Liver (tissue), 8 donors: ENCODE measurements at regions not wholly inside any gene's neighbourhood (a gene's known extent, or its start where the extent isn't known, plus 50 kb on each side); places are given as distances from the start of the nearest gene placed in this dataset.
"Not testable (repeated sequence)": the region's sequence is repeated elsewhere in the genome, so short reads cannot be mapped to it uniquely, and the experiment has no call there.

Source experiments
- DNase-seq: peaks from one replicate; pipeline ENCODE4 v3.0.0-alpha.2; 2017; ENCODE audit warnings: low spot score
- H3K27ac ChIP-seq, 2 donors: one replicate each; pipeline ENCODE4 v1.7.0; 2013; ENCODE audit warnings: inconsistent platforms in 2 of 2, low read length in 2 of 2, control low read depth in 1 of 2, low read depth in 1 of 2, mild to moderate bottlenecking in 1 of 2
- H3K27me3 ChIP-seq, 4 donors: one replicate each; pipeline versions ENCODE4 v1.6.1 to v1.7.0; 2013; ENCODE audit warnings: low read length in 3 of 4, inconsistent platforms in 1 of 4, mild to moderate bottlenecking in 1 of 4, moderate library complexity in 1 of 4; ENCODE audit not compliant: control insufficient read depth in 4 of 4, insufficient read depth in 4 of 4
- H3K36me3 ChIP-seq, 4 donors: one replicate each; pipeline versions ENCODE4 v1.6.1 to v1.7.0; 2013; ENCODE audit warnings: low read length in 3 of 4, mild to moderate bottlenecking in 3 of 4, low read depth in 1 of 4, moderate library complexity in 1 of 4; ENCODE audit not compliant: control insufficient read depth in 4 of 4, insufficient read depth in 3 of 4
- H3K4me1 ChIP-seq, 4 donors: one replicate each; pipeline versions ENCODE4 v1.6.1 to v1.7.0; 2013; ENCODE audit warnings: low read length in 3 of 4, mild to moderate bottlenecking in 3 of 4, moderate library complexity in 1 of 4; ENCODE audit not compliant: control insufficient read depth in 4 of 4, insufficient read depth in 4 of 4
- H3K4me3 ChIP-seq, 3 donors: one replicate each; pipeline versions ENCODE4 v1.6.1 to v1.7.0; 2013; ENCODE audit warnings: low read length in 3 of 3, control low read depth in 1 of 3, low read depth in 1 of 3, mild to moderate bottlenecking in 1 of 3
- H3K9ac ChIP-seq, 2 donors: one replicate each; pipeline ENCODE4 v1.7.0; 2013; ENCODE audit warnings: low read length in 2 of 2, mild to moderate bottlenecking in 2 of 2, moderate library complexity in 2 of 2, control low read depth in 1 of 2, low read depth in 1 of 2
- H3K9me3 ChIP-seq, 4 donors: one replicate each; pipeline versions ENCODE4 v1.6.1 to v1.7.0; 2013; ENCODE audit warnings: low read length in 3 of 4; ENCODE audit not compliant: control insufficient read depth in 4 of 4
- ATF3 ChIP-seq: IDR thresholded peaks from 2 replicates; pipeline ENCODE4 v1.6.1; 2016; ENCODE audit warnings: antibody characterized with exemption
- EGR1 ChIP-seq, 2 donors: IDR thresholded peaks; 2 replicates each; pipeline ENCODE4 v1.6.1; 2016 to 2018; ENCODE audit warnings: antibody characterized with exemption in 2 of 2, low read depth in 2 of 2
- FOXA1 ChIP-seq: IDR thresholded peaks from 2 replicates; pipeline ENCODE4 v1.6.1; 2016; ENCODE audit warnings: antibody characterized with exemption
- FOXA2 ChIP-seq: IDR thresholded peaks from 2 replicates; pipeline ENCODE4 v1.6.1; 2016; ENCODE audit warnings: antibody characterized with exemption
- GABPA ChIP-seq, 2 donors: IDR thresholded peaks in 1 of 2; conservative IDR thresholded peaks in 1 of 2; 2 replicates each; pipeline ENCODE4 v1.6.1; 2016; ENCODE audit warnings: antibody characterized with exemption in 2 of 2, mild to moderate bottlenecking in 1 of 2, moderate library complexity in 1 of 2
- HNF4A ChIP-seq, 2 donors: conservative IDR thresholded peaks; 2 replicates each; pipeline ENCODE4 v1.6.1; 2016; ENCODE audit warnings: antibody characterized with exemption in 2 of 2, mild to moderate bottlenecking in 2 of 2
- HNF4G ChIP-seq: IDR thresholded peaks from 2 replicates; pipeline ENCODE4 v1.6.1; 2016; ENCODE audit warnings: antibody characterized with exemption
- JUND ChIP-seq, 2 donors: IDR thresholded peaks; 2 replicates each; pipeline ENCODE4 v1.6.1; 2016; ENCODE audit warnings: antibody characterized with exemption in 2 of 2
- NR2F2 ChIP-seq: IDR thresholded peaks from 2 replicates; pipeline ENCODE4 v1.6.1; 2016; ENCODE audit warnings: antibody characterized with exemption
- RAD21 ChIP-seq, 2 donors: IDR thresholded peaks; 2 replicates each; pipeline ENCODE4 v1.6.1; 2016; ENCODE audit warnings: antibody characterized with exemption in 2 of 2, mild to moderate bottlenecking in 2 of 2
- REST ChIP-seq: IDR thresholded peaks from 2 replicates; pipeline ENCODE4 v1.6.1; 2016; ENCODE audit warnings: antibody characterized with exemption, mild to moderate bottlenecking
- RXRA ChIP-seq, 2 donors: IDR thresholded peaks; 2 replicates each; pipeline ENCODE4 v1.6.1; 2017 to 2018; ENCODE audit warnings: antibody characterized with exemption in 2 of 2, mild to moderate bottlenecking in 1 of 2
- SP1 ChIP-seq: IDR thresholded peaks from 2 replicates; pipeline ENCODE4 v1.6.1; 2018; ENCODE audit warnings: antibody characterized with exemption, mild to moderate bottlenecking
- TAF1 ChIP-seq: conservative IDR thresholded peaks from 2 replicates; pipeline ENCODE4 v1.6.1; 2016; ENCODE audit warnings: antibody characterized with exemption, mild to moderate bottlenecking
- YY1 ChIP-seq: IDR thresholded peaks from 2 replicates; pipeline ENCODE4 v1.6.1; 2016; ENCODE audit warnings: antibody characterized with exemption, mild to moderate bottlenecking
- WGBS: extraction: QIAGEN DNeasy Blood & Tissue Kit; methylation state at CpG from one replicate; pipeline ENCODE4 v1.1.7; 2013; 5-methylcytosine and 5-hydroxymethylcytosine counted together
- TF ChIP-seq, protein P1 (sequence below): fragments of 150-350 bp; IDR thresholded peaks from 2 replicates; pipeline ENCODE4 v1.5.1; 2017; ENCODE audit warnings: improper control_type of control experiment, low read depth, low read length; ENCODE audit not compliant: missing input control
- TF ChIP-seq, protein P2 (sequence below): IDR thresholded peaks from 2 replicates; pipeline ENCODE4 v1.6.1; 2016; ENCODE audit warnings: antibody characterized with exemption
- donor health status: healthy.
- donor health status: healthy.
- donor health status: healthy.
- donor health status: healthy.
- donor health status: healthy.

GRCh38 chr4:37748485-37748884 is 62.3 kb upstream of the RELL1 start:
- H3K4me3 ChIP-seq = no peak overlapping the region
- H3K36me3 ChIP-seq = no peaks in the 10 kb centered on the region
- no peaks in the 10 kb centered on the region for H3K4me1 ChIP-seq
- no peaks in the 10 kb centered on the region for H3K27me3 ChIP-seq
- no peak overlapping the region for H3K27ac ChIP-seq
- TF ChIP-seq, protein P1, sequence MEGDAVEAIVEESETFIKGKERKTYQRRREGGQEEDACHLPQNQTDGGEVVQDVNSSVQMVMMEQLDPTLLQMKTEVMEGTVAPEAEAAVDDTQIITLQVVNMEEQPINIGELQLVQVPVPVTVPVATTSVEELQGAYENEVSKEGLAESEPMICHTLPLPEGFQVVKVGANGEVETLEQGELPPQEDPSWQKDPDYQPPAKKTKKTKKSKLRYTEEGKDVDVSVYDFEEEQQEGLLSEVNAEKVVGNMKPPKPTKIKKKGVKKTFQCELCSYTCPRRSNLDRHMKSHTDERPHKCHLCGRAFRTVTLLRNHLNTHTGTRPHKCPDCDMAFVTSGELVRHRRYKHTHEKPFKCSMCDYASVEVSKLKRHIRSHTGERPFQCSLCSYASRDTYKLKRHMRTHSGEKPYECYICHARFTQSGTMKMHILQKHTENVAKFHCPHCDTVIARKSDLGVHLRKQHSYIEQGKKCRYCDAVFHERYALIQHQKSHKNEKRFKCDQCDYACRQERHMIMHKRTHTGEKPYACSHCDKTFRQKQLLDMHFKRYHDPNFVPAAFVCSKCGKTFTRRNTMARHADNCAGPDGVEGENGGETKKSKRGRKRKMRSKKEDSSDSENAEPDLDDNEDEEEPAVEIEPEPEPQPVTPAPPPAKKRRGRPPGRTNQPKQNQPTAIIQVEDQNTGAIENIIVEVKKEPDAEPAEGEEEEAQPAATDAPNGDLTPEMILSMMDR = no peak
- TF ChIP-seq YY1 (no peak), HNF4A (conservative IDR thresholded peaks at IDR 0.05) (no peak), SP1 (no peak), ATF3 (no peak), RXRA (IDR thresholded peaks at IDR 0.05) (no peak), EGR1 (IDR thresholded peaks at IDR 0.05; ENCODE audit: low read depth in 2 of 2) (no peak), TAF1 (no peak), FOXA2 (no peak), HNF4G (no peak)
- H3K9me3 ChIP-seq = no peaks in the 10 kb centered on the region
- no peak for DNase-seq
- 89% methylated on average over 2 of the region's 2 CpGs for WGBS
- H3K9ac ChIP-seq = no peak overlapping the region

DNA sequence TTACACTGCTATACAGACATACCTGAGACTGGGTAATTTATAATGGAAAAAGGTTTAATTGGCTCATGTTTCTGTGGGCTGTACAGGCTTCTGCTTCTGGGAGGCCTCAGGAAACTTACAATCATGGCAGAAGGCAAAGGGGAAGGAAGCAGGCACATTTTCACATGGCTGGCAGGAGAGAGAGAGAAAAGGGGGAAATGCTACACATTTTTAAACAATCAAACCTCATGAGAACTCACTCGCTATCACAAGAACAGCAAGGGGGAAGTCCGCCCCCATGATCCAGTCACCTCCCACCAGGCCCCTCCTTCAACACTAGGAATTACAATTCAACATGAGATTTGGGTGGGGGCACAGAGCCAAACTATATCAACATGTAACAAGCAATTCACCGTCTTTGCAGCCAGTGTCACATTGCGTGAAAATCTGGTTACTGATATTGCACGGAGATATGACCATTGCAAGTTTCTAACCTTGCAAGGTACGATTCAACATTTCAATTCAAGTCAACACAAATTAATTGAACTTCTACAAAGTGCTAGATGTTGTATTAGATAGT is 61.7 kb upstream of the RELL1 start:
- DNase-seq = no peak
- Histone ChIP-seq H3K27ac (no peak overlapping the region), H3K4me3 (no peak overlapping the region), H3K4me1 (no peaks in the 10 kb centered on the region), H3K27me3 (no peaks in the 10 kb centered on the region), H3K36me3 (no peaks in the 10 kb centered on the region), H3K9ac (no peak overlapping the region), H3K9me3 (no peaks in the 10 kb centered on the region)
- no peak for TF ChIP-seq HNF4G
- no peak for TF ChIP-seq REST
- TF ChIP-seq TAF1 = no peak
- TF ChIP-seq NR2F2 = no peak
- TF ChIP-seq, protein P2, sequence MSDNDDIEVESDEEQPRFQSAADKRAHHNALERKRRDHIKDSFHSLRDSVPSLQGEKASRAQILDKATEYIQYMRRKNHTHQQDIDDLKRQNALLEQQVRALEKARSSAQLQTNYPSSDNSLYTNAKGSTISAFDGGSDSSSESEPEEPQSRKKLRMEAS = no peak
- TF ChIP-seq, protein P1 = no peak
- TF ChIP-seq GABPA (IDR thresholded peaks at IDR 0.05 in 1 of 2, conservative IDR thresholded peaks at IDR 0.05 in 1 of 2) = no peak
- no peak for TF ChIP-seq YY1
- TF ChIP-seq FOXA1 = no peak
- TF ChIP-seq FOXA2 = no peak
- no peak for TF ChIP-seq RAD21 (IDR thresholded peaks at IDR 0.05)
- TF ChIP-seq JUND (IDR thresholded peaks at IDR 0.05) = no peak
- TF ChIP-seq SP1 = no peak
- no peak for TF ChIP-seq EGR1 (IDR thresholded peaks at IDR 0.05; ENCODE audit: low read depth in 2 of 2)
- 77% methylated on average over 6 of the region's 6 CpGs for WGBS

GRCh38 chr4:37746852-37747251 is 60.7 kb upstream of the RELL1 start:
- H3K9me3 ChIP-seq = not testable (repeated sequence)

More at GRCh38 chr4:37746852-37747251, 60.7 kb upstream of the RELL1 start:
- H3K4me3 ChIP-seq, H3K27me3 ChIP-seq, H3K9ac ChIP-seq, H3K36me3 ChIP-seq, H3K4me1 ChIP-seq, DNase-seq, H3K27ac ChIP-seq: not testable (repeated sequence)
- WGBS = 79% methylated on average over 5 of the region's 5 CpGs
